AG09319 (cell line): ENCODE measurements at regions not wholly inside any gene's neighbourhood (a gene's known extent, or its start where the extent isn't known, plus 50 kb on each side); places are given as distances from the start of the nearest gene placed in this dataset.

Experiments used
- DNase-seq: peaks from one replicate; pipeline ENCODE4 v3.0.0-alpha.2; 2010; ENCODE audit warnings: low read depth; ENCODE audit errors: extremely low read depth
- CTCF ChIP-seq: IDR thresholded peaks from 2 replicates; pipeline ENCODE4 v1.5.1; 2011; ENCODE audit warnings: low read depth, mild to moderate bottlenecking, inconsistent platforms, low read length, moderate library complexity

GRCh38 chr13:24012648-24013047 is 115.3 kb upstream of the C1QTNF9B start:
- DNase-seq: no peak
- no peak for TF ChIP-seq CTCF

- DNase-seq: no peak
- TF ChIP-seq CTCF: no peak
Measured at GRCh38 chr13:24013189-24013588, 115.9 kb upstream of the C1QTNF9B start.

GRCh38 chr13:24016046-24016445 is 118.7 kb upstream of the C1QTNF9B start:
- DNase-seq: no peak
- TF ChIP-seq CTCF: no peak

- no peak for TF ChIP-seq CTCF
- no peak for DNase-seq
Measured at GRCh38 chr13:24022568-24022967, 125.3 kb upstream of the C1QTNF9B start.

GRCh38 chr13:24023073-24023472 is 125.8 kb upstream of the C1QTNF9B start:
- no peak for TF ChIP-seq CTCF
- no peak for DNase-seq

- TF ChIP-seq CTCF: no peak
Measured at GRCh38 chr13:24027494-24027893, 130.2 kb upstream of the C1QTNF9B start.

GRCh38 chr13:24032252-24032651 is 128.3 kb upstream of the SPATA13 start:
- no peak for TF ChIP-seq CTCF
- peak; percentile 83 for DNase-seq

More at GRCh38 chr13:24027494-24027893, 130.2 kb upstream of the C1QTNF9B start:
- DNase-seq: no peak
